SW 1271 (cell line): ENCODE measurements at regions not wholly inside any gene's neighbourhood (a gene's known extent, or its start where the extent isn't known, plus 50 kb on each side); places are given as distances from the start of the nearest gene placed in this dataset.
A peak's percentile ranks its signal among the peaks of the same experiment; 100 is the strongest.

Experiments
- DNase-seq, 2 experiments: peaks; one replicate each; lab custom pipeline; 2025; lab: John Stamatoyannopoulos, UW

DNA sequence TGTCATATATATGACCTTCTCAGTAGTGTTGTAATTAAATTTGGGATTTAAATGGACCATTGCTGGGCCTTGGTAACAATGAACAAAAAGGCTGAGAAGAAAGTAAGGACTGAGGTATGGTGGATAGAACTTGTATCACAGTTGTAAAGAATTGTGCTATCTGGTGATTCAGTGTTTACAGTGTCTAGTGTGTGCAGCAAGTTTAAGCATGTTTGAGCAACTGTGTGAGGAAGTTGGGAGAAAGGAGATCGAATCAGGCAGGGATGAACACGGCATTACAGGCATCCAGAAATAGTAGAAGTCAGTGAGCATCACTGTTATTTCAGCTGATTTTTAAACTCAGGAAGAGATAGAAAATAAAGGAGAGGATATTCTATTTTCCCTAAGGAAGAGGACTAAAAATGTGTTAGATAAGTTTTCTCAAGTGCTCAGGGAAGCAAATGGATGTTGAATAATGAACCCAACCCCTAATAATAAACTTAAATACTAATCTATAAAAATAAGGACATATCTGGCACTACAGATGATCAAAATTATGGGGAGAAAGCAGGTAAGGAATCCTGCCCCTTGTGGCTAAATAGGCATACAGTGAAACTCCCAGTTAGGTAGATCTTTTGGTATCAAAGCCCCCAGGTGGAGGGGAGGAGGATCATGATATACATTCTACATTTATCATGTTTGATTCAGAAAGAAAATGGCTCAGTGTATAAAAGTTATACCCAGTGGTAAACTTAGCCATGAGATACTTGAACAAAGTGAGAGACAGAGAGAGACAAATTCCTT is 361.0 kb upstream of the ANO3 start:
- DNase-seq: no peak

DNA sequence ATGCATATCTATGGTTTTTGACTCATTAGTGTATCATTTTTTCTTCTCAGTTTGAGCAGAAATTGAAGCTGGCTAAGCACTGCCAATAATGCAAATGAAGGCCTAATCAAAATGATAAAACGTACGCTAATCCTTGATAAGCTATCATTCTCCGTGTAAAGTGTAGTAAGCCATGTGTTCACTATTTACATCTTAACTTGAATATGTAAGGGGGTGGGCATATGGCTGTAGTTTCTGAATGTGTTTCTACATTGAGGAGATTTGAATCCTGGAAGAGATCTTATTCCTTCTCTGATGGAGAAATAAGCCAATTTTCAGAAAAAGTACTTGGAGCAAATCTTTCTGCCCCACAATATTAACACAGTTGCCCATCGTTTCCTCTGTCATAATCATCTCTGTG is 351.8 kb upstream of the ANO3 start:
- no peak for DNase-seq

DNA sequence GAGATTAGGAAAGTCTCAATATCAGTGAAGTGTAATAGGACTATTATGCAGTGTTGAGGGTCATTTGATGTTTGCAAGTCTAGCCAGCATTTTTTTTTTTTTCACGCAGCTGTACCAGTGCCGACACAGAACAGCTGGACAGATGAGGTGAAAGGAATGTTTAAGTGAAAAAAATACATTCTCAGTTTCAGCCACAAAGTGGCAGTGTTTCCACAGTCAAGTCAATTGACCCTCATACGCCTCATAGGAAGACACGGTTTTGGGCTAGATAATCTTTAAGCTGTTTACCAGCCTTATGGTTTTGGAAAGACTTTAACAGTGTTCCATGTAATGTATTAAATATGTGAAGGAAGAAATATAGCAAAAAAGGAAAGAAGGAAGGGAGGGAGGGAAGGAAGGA is 349.9 kb upstream of the ANO3 start:
- DNase-seq: peak in 1 of 2 experiments; percentile 16

DNA sequence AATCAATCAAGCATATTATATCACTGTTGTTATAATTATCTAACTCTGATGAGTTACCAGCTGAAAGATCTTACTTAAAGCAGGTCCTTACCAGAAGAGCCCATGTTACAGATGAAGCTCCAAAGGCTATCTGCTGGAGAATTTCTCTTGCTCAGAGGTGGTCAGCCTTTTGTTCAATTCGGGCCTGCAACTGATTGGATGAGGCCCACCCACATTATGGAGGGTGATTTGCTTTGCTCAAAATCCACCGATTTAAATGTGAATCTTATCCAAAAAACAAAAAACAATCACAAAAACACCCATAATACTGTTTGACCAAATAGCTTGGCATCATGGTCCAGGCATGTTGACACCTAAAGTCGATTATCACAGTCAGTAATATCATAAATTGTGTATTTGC is 348.6 kb upstream of the ANO3 start:
- no peak for DNase-seq

DNA sequence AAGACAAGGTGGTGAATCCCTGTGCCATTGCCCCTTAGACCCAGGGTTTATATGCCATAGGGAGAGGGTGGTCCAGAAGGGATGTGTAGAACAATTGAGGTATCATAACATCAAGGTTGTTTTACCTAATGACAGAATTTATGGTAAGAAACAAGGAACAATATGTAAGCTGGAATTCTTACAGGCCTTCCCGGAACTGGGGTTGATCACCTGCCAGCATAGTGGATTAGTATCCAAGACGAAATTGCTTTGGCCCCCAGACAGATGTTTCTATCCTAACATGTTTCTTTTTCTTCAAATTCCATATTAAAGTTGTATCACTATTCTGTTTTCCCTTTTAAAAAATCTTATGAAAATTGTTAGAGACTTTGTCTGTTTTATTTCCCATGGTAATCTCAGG is 343.8 kb upstream of the ANO3 start:
- no peak for DNase-seq

DNA sequence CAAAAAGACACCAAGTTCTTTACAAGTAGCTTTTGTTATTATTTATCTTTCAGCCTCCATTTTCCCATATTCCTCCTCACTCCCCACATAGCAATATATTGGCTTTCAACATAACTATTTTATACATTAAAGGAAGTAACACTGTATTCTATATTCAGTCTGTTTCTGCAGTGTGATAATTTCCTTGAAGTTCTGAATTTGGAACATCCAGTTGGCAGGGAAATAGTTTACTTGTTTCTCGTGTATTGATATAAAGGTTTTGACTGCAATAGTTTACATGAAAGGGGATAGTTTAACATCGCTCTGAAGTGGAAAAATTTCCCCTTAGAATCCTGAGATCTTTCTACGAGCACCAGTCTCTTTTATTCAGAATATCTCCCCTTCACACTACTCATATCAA is 341.5 kb upstream of the ANO3 start:
- no peak for DNase-seq

DNA sequence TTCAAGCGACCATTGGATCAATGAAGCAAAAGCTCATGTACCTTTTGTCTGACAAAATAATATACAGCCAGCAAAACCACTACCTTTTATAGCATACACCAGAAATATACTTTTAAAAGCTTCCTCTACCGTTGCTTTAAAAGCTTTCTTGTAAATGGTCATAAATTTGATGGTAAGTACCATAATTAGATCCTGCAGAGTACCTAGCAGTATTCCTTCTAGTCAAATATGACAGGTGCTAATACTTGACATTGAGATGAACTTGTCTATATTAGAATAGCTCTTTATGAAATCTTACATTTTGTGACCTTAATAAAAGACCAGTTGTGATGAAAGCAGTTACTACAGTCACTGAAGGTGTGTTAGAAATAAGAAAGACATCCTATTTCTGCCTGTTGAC is 340.5 kb upstream of the ANO3 start:
- no peak for DNase-seq

DNA sequence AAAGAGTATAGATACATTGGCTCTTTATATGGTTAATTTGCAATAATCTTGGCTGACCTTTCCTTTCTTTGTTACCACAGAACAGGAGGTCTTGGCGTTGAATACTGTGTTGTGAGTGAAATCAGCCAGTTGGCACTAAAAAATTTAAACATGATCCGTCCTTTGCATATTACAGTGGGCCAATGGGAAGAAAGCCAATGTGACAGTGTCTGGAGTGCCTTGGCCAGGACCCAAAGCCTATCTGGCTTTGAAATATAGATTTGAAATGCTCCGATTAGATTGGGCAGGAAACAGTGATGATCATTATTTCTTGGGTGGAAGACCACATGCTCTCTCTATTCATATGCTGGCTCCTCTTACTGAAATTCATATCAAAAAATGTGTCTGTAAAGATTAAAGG is 339.6 kb upstream of the ANO3 start:
- DNase-seq: no peak

DNA sequence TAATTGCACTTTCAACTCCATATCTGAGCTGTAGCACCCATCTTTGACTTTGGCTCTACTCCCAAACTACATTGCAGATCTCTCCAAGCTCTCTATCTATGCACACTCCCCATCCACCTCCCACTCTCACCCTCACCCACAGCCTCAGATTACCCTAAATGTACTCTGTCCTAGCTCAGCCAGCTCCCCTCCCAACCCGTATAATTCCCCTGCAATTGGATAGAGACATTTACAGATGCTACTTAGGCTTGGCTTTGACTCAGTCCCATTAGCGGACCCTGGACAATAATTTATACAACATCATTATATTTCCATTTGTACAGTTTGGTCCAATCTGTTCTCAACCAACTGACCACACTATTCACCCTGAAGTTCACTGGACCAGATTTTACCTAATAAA is 338.9 kb upstream of the ANO3 start:
- no peak for DNase-seq

DNA sequence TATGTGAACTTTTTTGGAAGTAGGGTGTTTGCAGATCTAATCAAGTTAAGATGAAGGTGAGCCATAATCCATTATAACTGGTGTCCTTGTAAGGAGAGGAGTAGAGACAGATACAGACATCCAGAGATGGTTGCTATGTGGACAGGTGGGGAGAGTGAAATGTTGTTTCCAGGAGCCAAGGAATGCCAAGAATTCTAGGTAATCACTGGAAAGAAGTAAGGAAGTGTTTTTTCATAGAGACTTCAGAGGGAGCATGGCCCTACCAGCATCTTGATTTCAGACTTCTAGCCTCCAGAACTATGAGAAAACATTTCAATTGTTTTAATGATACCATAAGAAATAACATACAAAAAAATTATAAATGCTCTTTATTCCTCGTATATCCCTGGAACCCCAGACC is 320.5 kb upstream of the ANO3 start:
- DNase-seq: no peak

DNA sequence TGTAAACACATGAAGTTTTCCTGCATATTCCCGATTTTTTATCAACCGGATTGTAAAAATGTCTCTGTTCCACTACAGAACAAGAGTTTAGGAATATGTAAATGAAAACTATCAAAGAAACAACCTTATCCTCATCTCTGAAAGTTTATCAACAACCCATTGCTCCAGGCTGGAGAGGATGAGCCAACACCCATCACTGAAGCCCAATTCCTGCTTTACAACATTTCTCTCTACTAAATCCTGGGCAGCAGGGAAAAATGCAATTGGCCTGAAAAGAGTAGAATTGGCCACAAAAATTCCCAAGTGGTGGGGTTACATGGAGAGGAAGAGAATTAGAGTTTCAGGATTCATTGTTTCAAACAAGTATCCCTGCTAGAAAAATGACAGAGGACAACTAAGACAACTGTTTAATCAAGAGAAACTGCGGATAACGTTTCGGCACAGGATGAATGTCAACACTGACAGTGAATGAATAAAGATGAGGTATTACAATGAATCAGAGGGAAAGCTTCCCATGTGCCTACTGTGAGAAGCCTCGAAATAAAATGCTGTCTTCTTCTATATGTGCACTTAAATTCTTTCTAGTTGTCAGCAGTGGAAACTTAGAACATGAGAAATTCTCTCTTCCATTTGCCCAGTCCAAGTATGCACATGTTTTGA is 317.3 kb upstream of the ANO3 start:
- DNase-seq: no peak

DNA sequence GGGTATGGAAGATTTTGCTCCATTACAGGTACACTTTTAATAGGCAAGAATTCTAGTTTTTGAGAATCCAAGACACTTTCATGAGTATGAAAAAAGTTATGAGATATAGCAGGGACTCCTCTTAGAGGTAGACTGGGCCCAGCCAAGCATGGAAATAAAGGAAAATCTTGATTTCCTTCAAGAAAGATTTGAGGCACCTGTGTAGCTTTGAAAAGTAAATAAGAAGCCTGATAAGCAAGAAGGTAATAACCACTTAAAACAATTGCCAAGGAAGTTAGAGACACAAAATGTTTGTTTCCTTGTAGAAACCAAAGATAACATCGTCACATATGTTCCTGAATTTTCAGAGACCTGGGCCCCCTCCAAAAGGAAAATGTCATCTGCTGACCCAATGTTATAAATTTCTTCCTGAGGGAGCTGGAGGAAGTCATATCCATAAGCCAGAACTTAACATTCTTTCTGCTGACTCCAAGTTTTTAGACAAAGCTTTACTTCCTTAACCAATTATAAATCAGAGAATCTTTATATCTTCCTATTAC is 314.5 kb upstream of the ANO3 start:
- DNase-seq: no peak

DNA sequence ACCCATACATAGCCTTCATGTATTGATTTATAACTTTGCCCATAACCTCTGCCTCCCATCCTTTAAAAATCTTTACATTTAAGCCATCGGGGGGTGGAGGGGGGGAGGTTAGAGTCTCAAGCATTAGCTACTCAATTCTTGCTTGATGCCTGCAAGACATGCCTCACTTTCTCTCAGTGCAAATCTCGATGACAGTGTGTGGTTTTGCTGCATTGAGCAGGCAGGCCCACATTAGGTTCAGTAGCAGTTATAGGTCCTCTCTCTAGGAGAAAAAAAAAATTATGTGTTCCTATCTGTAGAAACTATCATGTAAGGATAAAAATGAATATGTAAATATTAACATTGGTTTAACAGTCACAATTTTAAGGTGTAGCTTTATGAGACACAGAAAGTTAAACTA is 314.0 kb upstream of the ANO3 start:
- no peak for DNase-seq

DNA sequence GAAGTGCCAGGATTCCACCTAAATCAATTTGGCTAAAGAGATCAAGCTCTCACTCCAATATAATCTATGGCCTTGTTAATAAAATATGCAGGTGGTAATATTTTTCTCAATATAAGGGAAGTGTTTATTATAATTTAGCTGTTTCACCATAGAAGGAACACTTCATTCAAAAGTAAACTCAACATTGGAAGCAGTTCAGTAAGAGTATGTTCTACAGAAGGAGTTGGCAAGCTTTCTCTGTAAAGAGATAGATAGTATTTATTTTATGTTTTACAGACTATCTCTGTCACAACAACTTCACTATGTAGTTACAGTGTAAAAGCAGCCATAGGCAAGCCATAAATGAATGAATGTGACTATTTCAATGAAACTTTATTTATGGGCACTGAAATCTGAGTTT is 313.6 kb upstream of the ANO3 start:
- no peak for DNase-seq

DNA sequence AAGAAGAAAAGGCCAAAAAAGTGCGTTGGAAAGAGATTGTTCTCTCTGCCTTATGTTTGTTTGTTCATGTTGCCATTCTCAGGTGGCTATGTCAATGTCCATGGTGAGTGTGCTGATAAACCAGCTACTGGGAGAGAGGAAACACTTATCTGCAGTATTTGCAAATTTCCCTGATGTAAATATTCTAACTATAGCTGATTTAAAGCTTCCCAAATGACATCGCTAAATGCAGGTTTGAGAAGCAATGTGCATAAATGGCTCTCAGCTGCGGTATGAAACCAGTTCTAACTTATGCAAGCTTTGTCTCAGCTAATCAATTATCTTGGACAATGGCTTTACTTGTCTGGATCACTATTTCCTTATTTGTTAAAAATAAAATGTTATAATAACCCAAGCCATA is 312.5 kb upstream of the ANO3 start:
- DNase-seq: no peak

DNA sequence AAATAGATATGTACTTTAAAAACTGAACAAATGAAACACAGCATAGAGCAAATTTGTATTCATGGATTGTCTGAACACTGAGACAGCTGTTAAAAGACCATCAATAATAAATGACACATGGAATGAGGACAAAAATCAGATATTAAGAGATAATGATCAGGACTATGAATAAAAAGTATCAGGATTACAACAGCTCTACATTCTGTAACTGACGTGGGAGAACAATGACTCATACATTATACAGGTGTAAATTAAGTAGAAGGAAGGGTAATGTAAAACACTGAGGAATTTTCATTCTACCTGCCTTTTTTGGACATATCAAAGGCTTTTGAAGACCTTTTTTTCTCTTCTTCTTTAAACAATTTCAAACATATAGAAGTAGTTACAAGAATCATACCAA is 310.9 kb upstream of the ANO3 start:
- no peak for DNase-seq

DNA sequence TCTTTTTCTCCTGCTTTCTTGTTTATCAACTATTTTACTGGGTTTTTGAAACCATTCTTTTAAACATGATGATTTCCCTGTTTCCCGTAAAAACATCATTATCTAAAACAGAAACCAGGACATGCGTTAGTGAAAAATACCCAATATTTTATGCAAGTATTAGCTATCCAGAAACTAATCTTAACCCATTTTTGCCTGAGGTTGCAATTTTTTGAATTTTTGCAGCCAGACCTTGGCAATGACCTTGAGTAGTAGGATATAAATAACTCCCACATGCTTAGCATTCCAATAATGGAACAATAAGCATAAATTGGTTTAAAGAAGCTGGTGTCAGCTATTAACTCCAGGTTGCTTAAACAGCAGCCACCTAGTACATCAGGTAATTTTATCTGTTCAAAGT is 308.9 kb upstream of the ANO3 start:
- DNase-seq: no peak

DNA sequence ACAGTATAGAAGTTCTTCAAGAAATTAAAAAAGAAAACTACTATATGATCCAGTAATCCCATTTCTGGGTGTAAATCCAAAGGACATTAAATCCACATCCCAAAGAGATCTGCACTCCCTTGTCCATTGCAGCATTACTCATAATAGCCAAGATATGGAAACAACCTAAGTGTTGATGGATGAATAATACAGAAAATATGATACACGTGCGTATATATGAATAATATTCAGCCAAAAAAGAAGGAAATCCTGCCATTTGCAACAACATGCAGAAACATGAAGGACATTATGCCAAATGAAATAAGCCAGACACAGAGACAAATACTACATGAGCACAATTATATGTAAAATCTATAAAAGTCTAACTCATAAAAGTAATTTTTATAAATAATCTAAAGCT is 306.3 kb upstream of the ANO3 start:
- no peak for DNase-seq

DNA sequence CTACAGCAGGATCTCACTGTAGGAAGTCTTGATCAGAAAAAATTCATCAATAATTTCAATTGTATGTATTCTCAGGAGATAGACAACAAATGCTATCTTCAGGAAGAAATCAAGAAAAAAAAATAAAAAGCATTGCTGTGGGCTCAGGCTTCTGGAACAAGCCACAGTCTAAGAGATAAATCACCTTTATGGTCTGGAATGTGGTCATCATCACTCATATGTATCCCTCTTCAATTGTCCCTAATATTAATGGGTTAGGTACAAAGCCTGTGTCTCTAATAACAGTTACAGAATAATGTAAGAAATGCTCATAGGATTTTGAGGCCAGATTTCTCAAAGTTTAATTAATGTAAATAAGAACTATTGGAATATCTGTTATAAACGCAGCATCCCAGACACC is 305.9 kb upstream of the ANO3 start:
- no peak for DNase-seq

DNA sequence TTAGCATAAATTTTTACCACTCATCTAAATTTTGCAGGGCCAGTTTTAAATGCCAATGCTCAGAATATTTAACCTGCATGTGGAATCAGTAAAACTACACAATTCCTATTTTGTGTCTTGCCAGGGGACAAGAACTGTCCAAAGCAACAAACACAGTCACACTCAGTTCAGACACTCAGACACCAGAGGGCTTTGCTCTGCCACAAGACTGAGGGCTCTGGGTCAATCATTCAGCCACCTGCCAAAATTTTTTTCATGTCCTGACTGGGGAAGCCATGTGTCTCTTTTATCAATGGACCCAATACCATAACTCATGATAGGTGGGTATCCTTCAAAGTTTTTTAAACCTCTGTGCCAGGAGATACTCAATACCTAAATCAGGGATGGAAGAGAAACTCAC is 304.0 kb upstream of the ANO3 start:
- no peak for DNase-seq

DNA sequence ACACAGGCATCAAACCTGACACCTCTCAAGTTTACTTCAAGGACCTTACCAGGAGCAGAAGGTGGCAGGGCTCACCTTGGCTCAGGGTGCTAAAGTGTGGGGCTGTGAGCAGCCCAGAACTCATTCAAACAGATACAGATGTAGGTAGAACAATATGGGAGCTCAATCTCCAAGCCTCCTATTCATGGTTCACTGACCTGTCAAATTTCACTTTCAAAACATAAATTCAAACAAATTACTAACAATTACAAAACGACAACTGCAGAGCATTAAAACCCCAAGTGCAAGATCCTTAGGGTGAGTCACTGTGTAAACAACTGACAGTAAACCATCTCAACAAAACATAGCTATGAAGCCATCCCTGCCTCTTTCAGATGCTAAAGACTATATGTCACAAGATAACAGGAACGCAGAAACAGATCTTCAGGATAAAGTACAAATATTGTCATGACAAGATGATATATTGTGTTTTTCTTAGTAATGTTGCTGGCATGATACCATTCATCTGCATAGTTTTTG is 303.5 kb upstream of the ANO3 start:
- no peak for DNase-seq

DNA sequence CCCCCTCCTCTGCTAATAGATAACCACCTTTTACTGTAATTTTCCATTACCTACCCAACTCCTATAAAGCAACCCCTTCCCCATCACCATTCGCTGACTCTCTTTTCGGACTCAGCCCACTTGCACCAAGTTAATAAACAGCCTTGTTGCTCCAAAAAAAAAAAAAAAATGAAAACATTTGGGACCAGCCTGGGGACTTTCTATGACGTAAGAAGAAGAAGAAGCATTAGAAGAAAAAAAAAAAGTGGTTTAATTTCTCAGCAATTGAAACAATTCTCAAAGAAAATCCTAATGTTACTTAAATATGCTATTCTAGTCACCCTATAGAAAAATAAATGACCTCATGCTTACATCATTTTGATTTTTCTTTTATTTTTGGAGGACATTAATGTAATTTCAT is 301.5 kb upstream of the ANO3 start:
- no peak for DNase-seq

DNA sequence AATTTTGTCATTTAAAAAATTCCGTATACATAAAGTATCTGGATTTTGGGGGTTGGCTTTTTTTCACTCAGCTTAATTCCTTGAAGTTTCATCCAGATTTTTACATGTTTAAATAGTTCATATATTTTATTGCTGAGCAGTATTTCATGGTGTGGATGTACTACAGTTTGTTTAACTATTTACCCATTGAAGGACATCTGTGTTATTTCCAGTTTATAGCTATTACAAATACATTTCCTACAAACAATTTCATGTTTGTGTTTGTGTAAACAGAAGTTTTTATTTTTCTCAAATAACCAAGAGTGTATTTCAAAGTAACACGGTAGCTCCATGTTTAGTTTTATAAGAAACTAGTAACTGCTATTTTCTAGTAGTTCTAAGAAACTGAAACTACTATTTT is 299.7 kb upstream of the ANO3 start:
- no peak for DNase-seq

DNA sequence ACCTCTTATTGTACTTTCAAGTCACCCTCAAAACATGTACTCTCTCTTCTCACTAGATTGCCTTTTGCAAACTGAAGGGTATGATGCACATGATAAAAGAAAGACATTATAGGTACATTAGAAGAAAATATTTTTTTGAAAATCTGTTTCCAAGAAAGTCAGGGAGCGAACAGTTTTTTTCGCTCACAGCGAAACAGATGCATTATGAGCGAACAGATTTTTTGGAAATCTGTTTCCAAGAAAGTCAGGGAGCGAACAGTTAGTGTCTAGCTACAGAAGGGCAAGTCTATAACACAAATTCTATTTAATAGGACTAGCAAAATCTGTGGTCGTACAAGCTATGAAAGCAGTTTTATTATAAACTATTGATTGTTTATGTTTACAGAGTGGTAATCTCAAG is 296.2 kb upstream of the ANO3 start:
- DNase-seq: no peak
